HPDE6-E6E7 (cell line): ENCODE measurements at regions not wholly inside any gene's neighbourhood (a gene's known extent, or its start where the extent isn't known, plus 50 kb on each side); places are given as distances from the start of the nearest gene placed in this dataset.
"Not testable (repeated sequence)": the region's sequence is repeated elsewhere in the genome, so short reads cannot be mapped to it uniquely, and the experiment has no call there.

ENCODE experiments used
- DNase-seq: peaks from one replicate; pipeline ENCODE4 v3.0.0; 2011; ENCODE audit warnings: missing footprints; ENCODE audit errors: extremely low spot score

GRCh38 chr14:106592115-106592852, 1065.9 kb downstream of the TMEM121 start:
- not testable (repeated sequence) for DNase-seq

- no peak for DNase-seq
Measured at GRCh38 chr14:106599209-106599608, 1072.8 kb downstream of the TMEM121 start.

- no peak for DNase-seq
Measured at GRCh38 chr14:106605548-106606448, 1079.4 kb downstream of the TMEM121 start.

- DNase-seq, result no peak
Measured at GRCh38 chr14:106606936-106607335, 1080.6 kb downstream of the TMEM121 start.

GRCh38 chr14:106610691-106611090, 1084.3 kb downstream of the TMEM121 start:
- DNase-seq, result no peak

- DNase-seq, result no peak
Measured at GRCh38 chr14:106613256-106613655, 1086.9 kb downstream of the TMEM121 start.

- not testable (repeated sequence) for DNase-seq
Measured at GRCh38 chr14:106618471-106618951, 1092.1 kb downstream of the TMEM121 start.

GRCh38 chr14:106619606-106620005, 1093.2 kb downstream of the TMEM121 start:
- DNase-seq, result no peak

- DNase-seq, result no peak
Measured at GRCh38 chr14:106620368-106620767, 1094.0 kb downstream of the TMEM121 start.

- DNase-seq, result no peak
Measured at GRCh38 chr14:106622200-106622745, 1095.9 kb downstream of the TMEM121 start.

GRCh38 chr14:106625186-106625585, 1098.8 kb downstream of the TMEM121 start:
- DNase-seq, result no peak

GRCh38 chr14:106626469-106626868, 1100.1 kb downstream of the TMEM121 start:
- not testable (repeated sequence) for DNase-seq

- not testable (repeated sequence) for DNase-seq
Measured at GRCh38 chr14:106626942-106627588, 1100.7 kb downstream of the TMEM121 start.

GRCh38 chr14:106631879-106632278, 1105.5 kb downstream of the TMEM121 start:
- no peak for DNase-seq

- DNase-seq, result no peak
Measured at GRCh38 chr14:106633721-106634120, 1107.3 kb downstream of the TMEM121 start.

- no peak for DNase-seq
Measured at GRCh38 chr14:106635569-106635968, 1109.2 kb downstream of the TMEM121 start.

GRCh38 chr14:106638786-106639452, 1112.5 kb downstream of the TMEM121 start:
- DNase-seq, result not testable (repeated sequence)

GRCh38 chr14:106642090-106642489, 1115.7 kb downstream of the TMEM121 start:
- DNase-seq, result no peak

GRCh38 chr14:106642971-106643370, 1116.6 kb downstream of the TMEM121 start:
- DNase-seq, result not testable (repeated sequence)

- not testable (repeated sequence) for DNase-seq
Measured at GRCh38 chr14:106648874-106649273, 1122.5 kb downstream of the TMEM121 start.

GRCh38 chr14:106651016-106651415, 1124.6 kb downstream of the TMEM121 start:
- no peak for DNase-seq
